Pancreas (tissue), 10 donors: ENCODE measurements at regions not wholly inside any gene's neighbourhood (a gene's known extent, or its start where the extent isn't known, plus 50 kb on each side); places are given as distances from the start of the nearest gene placed in this dataset.

Experiments
- ATAC-seq, 4 donors: fragments of 200-7000 bp; cut with Tn5 transposase; one replicate each; pipeline versions ENCODE4 v1.8.0 to v1.9.1; 2020; ENCODE audit warnings: mild to moderate bottlenecking in 4 of 4, moderate library complexity in 4 of 4
- DNase-seq, 6 donors: peaks; one replicate each; pipeline ENCODE4 v3.0.0-alpha.2; 2020
- FAIRE-seq: peaks from 2 replicates; lab custom pipeline; 2012; peaks lifted over from hg19 to GRCh38; lab: Jason Lieb, UNC
- H3K27ac ChIP-seq, 4 donors: fragments of 200-600 bp; sonication (generic); 1 replicate in 3 of 4; 2 replicates in 1 of 4; pipeline versions ENCODE4 v1.5.0 to v1.8.0; 2020
- H3K27me3 ChIP-seq, 4 donors: fragments of 200-600 bp; one replicate each; pipeline ENCODE4 v1.8.0; 2021
- H3K36me3 ChIP-seq, 3 donors: fragments of 200-600 bp; sonication (generic) in 1 of 3; one replicate each; pipeline versions ENCODE4 v1.5.0 to v1.8.0; 2020 to 2021
- H3K4me1 ChIP-seq, 3 donors: fragments of 200-600 bp; one replicate each; pipeline ENCODE4 v1.8.0; 2021
- H3K4me3 ChIP-seq, 4 donors: fragments of 200-600 bp; sonication (generic) in 2 of 4; one replicate each; pipeline versions ENCODE4 v1.5.0 to v1.8.0; 2020 to 2021
- H3K9me3 ChIP-seq, 4 donors: fragments of 200-600 bp; one replicate each; pipeline ENCODE4 v1.8.0; 2021
- CTCF ChIP-seq, 4 donors: fragments of 200-600 bp; sonication (generic) in 3 of 4; IDR thresholded peaks; one replicate each; pipeline versions ENCODE4 v1.5.0 to v1.8.0; 2021; ENCODE audit warnings: antibody characterized with exemption in 4 of 4
- WGBS, 2 donors: extraction: QIAGEN DNeasy Blood & Tissue Kit; methylation state at CpG; one replicate each; pipeline ENCODE4 v1.1.7; 2013; 5-methylcytosine and 5-hydroxymethylcytosine counted together
- intact Hi-C, 3 donors: fragments of 100-400 bp; cut with DNase I; formaldehyde crosslinking; loops; one replicate each; pipeline versions ENCODE4 v1.11.1 to v1.14.2; 2022
- donor health status: healthy with polysubstance abuse.
- donor health status: DM: no; HTN: no; CAD: no; lungs with moderate emphysema.
- donor health status: DM: no; HTN: no; CAD: no.
- donor health status: control.
- donor health status: control.
- donor health status: Bipolar disorder and iron deficiency.
- donor health status: DM: yes; HTN: yes; CAD: no.
- donor health status: DM: no; HTN: no; CAD: no.
- donor health status: DM: no; HTN: no; CAD: no.
- donor health status: DM: yes; HTN: yes; CAD: no.

- H3K27ac ChIP-seq, result no peak overlapping the region
- no peaks in the 10 kb centered on the region for H3K27me3 ChIP-seq
- H3K36me3 ChIP-seq, result no peaks in the 10 kb centered on the region
- 83 to 87% methylated on average over 7 of the region's 7 CpGs for WGBS, 2 donors
- ATAC-seq, result no peak
- no peak for TF ChIP-seq CTCF (IDR thresholded peaks at IDR 0.05)
- H3K9me3 ChIP-seq, result no peaks in the 10 kb centered on the region
- no peak overlapping the region for H3K4me3 ChIP-seq
- no peaks in the 10 kb centered on the region for H3K4me1 ChIP-seq
- no peak for FAIRE-seq
- DNase-seq, result no peak
- intact Hi-C loops, result no loop called here
Measured at GRCh38 chr4:38455092-38455862, 208.7 kb upstream of the KLF3 start.

GRCh38 chr4:38456096-38456495 lies 207.9 kb upstream of the KLF3 start:
- no peak for FAIRE-seq
- H3K9me3 ChIP-seq, result no peaks in the 10 kb centered on the region
- 77 to 83% methylated on average over 1 of the region's 1 CpG for WGBS, 2 donors
- intact Hi-C loops, result no loop called here
- peak in 1 of 4 donors; percentile 27 for ATAC-seq
- H3K4me3 ChIP-seq, result no peak overlapping the region
- no peaks in the 10 kb centered on the region for H3K4me1 ChIP-seq
- no peaks in the 10 kb centered on the region for H3K36me3 ChIP-seq
- no peaks in the 10 kb centered on the region for H3K27me3 ChIP-seq
- no peak for TF ChIP-seq CTCF (IDR thresholded peaks at IDR 0.05)
- no peak overlapping the region for H3K27ac ChIP-seq
- peak in 1 of 6 donors; percentile 21 for DNase-seq

- intact Hi-C loops, result no loop called here
- TF ChIP-seq CTCF (IDR thresholded peaks at IDR 0.05), result no peak
- FAIRE-seq, result no peak
Measured at GRCh38 chr4:38461342-38461741, 202.7 kb upstream of the KLF3 start.

GRCh38 chr4:38462367-38463055 lies 201.5 kb upstream of the KLF3 start:
- WGBS, 2 donors, result 69 to 73% methylated on average over 6 of the region's 6 CpGs
- no peak overlapping the region for H3K4me3 ChIP-seq
- peak in 1 of 6 donors; percentile 13 for DNase-seq
- H3K36me3 ChIP-seq, result no peaks in the 10 kb centered on the region
- H3K27ac ChIP-seq, result no peak overlapping the region
- H3K9me3 ChIP-seq, result no peaks in the 10 kb centered on the region
- intact Hi-C loops, result no loop called here
- TF ChIP-seq CTCF (IDR thresholded peaks at IDR 0.05), result no peak
- FAIRE-seq, result no peak
- H3K27me3 ChIP-seq, result no peaks in the 10 kb centered on the region
- no peaks in the 10 kb centered on the region for H3K4me1 ChIP-seq
- no peak for ATAC-seq

More at GRCh38 chr4:38461342-38461741, 202.7 kb upstream of the KLF3 start:
- ATAC-seq (no peak), DNase-seq (no peak)
- no peaks in the 10 kb centered on the region for H3K27me3 ChIP-seq
- H3K9me3 ChIP-seq, result no peaks in the 10 kb centered on the region
- H3K4me3 ChIP-seq, result no peak overlapping the region
- H3K4me1 ChIP-seq, result no peaks in the 10 kb centered on the region
- WGBS, 2 donors, result 81 to 89% methylated on average over 7 of the region's 7 CpGs
- H3K36me3 ChIP-seq, result no peaks in the 10 kb centered on the region
- no peak overlapping the region for H3K27ac ChIP-seq
